Inferior parietal cortex (tissue), 1 donor: ENCODE measurements at regions not wholly inside any gene's neighbourhood (a gene's known extent, or its start where the extent isn't known, plus 50 kb on each side); places are given as distances from the start of the nearest gene placed in this dataset.

Source experiments
- DNase-seq: peaks from one replicate; pipeline ENCODE4 v3.0.0-alpha.2; 2016; ENCODE audit errors: extremely low spot score

DNA sequence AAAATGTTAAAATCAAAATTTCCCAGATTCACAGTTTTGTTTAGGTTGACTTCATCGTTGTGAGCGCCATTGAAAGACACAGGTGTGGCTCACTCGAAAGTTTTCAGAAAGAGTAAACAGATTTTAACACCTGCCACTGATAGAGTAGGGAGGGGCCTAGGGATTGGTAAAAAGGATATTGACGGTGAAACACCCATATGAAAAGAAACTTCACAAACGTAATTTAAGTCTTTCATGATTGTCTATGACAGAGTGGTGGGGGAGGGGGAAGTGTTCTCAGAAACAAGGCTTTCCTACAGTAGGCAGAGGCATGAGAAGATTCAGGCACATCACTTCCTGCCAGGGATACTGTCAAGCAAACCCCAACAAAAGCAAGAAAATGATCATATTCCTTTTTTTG lies 101.4 kb downstream of the PERP start:
- DNase-seq: no peak

DNA sequence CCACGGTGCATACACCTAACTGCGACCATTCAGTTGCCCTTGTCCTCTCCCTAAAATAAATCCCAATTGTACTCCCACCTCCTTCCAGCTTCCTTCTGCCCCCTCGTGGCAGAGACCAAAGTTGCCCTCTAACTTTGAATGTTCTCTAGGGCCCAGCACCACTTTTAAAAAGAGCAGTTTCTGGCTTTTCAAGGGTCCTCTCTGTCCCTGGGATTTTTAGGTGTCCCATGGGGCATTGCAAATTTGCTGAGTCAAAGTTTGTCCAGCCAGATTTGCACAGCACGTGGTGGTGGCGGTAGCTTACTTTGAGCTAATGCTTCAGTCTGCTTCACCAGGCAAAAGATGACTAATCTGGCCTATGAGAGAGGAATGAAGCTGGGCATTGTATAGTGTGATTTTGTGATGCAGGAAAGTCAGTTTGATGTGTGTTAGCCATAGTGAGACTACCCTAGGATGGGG lies 100.2 kb downstream of the PERP start:
- no peak for DNase-seq

DNA sequence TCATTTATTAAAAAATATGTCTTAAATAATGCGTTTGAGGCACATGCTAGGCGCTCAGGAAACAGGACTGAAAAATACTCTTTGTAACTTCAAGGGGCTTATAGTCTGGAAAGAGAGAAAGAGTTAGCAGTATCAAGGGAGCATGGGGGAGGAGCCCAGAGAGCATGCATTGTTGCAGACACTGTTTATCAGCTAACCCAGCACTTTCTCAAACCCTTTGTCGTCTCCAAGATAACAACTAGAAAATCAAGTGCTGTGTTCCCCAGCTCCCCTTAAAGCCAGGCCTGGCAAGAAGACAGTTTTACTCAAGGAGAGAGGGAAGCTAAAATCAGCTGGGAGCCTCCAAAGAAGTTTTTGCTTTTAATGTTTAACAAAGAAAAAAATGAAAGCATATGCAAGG lies 98.4 kb downstream of the PERP start:
- DNase-seq: no peak

DNA sequence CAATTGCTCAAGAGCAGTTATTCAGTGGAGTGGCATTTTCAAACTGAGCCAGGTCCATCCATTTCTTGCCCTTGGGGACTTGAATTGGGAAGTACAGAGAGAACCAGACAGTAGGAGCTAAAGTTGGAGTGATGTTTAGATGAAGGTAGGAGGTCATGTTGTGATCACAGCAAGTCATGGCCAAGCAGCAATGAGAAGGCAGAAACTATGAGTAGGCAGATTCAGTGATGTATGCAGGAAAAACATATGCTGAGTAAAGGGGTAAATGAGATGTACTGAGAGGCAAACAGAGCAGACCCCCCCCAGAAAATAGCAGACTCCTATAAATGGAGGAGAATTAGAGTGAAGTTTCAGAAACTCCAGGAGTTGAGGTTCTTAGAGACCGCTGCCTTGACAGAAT lies 95.8 kb downstream of the PERP start:
- DNase-seq: no peak

DNA sequence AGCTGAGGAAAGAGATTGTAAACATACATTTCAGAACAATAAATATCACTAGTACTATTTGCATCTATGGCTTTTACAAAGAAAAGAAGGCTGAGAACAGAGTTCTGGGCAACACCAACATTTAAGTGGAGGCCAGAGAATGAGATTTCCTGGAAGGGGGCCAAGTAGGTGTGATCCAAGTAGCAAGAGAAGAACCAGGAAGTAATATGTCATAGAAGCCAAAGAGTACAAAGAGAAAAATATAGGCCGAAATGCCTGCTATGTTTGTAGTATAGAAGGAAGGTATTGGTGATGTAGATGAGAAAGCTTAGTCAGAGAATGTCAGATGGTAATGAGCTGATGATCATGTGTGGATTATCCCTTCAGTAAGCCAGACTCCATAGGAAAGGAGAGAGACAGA lies 94.5 kb downstream of the PERP start:
- DNase-seq: no peak

DNA sequence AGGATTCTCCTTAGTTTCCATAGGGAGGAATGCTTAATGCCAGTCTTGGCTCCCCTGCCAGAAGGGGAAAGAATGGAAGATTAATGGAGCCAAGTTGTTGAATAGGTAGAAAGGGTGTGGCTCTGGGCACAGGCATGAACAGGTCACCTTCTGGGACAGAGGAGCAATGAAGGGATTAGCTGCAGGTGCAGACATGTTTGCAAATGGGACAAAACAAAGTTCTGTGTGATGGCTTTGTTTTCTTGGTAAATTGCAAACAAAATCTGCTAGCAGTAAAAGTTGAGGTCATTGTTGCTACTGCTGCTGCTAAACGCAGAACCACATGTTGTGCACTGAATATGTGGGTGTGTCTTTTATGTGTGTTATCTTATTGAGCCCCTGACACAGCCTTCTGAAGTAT lies 93.3 kb downstream of the PERP start:
- no peak for DNase-seq

DNA sequence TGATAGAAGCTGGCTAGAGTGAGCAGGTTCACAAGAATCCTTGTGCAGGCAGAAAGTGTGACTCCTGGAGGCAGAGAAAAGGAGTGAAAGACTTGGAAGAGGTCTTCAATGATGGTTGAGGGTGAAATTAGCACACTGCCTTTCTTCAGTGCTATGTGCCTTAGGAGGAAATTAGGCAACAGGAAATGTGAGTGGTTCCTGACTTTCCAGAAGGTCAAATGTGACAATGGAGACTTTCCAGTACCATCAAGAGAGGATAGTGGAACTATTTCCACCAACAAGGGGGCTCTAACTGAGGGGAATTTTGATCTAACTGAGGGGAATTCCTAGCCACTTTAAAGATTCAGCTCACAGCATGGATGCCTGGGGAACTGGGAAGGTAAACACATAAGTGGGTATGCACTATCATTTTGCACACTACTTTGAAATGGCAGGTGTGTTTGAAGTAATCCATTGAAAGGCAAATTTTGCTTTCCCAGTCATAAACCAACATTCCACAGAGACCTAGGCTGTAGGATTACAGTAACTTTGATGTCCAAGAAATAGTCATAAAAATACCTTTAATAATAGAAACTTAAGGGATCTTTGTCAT lies 90.0 kb downstream of the PERP start:
- no peak for DNase-seq

DNA sequence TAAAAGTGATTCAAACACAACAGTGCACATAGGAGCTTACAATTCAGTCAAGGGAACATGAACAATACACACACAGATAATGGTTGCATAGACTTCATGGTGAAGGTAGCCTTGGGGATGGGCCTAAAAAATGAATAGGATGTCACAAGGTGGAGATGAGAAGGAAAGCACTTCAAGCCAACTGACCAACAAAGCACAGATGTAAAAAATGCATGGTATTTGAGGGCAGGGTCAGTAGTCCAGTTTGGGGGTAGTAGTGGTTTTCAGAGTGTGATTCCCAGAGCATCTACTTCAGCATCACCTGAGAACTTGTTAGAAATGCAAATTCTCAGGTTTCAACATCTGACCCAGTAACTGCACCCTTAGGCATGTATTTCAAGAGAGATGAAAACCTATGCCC lies 88.9 kb downstream of the PERP start:
- no peak for DNase-seq

DNA sequence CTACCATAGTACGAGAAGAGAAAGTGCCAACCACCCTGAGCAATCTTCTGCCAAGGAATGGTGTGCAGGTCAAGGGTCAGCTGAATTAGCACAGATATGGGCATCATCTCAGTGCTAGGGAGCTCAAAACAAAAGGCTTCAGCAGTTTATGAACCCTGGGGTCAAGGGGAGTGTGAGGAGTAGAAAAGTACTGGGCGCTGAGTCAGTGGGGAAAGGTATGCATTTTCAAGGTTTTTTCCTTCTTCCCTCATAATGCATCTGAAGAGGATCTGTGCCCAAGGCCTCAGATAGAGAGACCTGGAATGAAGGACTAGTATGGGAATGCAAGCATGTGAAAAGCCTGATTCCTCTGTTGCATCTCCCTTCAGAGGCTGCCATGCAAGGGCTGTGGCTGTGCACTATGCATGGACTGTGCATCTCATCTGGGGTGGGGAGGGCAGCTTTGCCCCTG lies 81.7 kb downstream of the PERP start:
- DNase-seq: no peak

DNA sequence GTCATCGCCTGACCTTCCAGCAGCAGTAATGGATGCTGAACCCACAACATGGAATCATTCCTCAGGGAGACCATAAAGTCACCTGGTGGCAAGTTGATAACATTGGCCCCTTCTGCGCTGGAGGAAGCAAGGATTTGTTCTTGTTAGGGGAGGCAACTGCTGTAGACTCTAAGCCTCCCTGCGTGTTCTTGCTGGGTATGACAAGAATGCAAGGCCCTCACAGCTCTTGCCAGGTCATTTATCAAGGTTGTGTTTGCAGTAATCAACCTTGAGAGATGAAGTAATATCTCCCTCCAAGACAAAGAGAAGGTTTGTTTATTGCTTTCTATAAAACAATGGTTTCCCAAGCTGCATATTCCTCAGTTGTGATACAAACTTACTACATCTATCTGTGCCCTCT lies 80.9 kb downstream of the PERP start:
- no peak for DNase-seq

DNA sequence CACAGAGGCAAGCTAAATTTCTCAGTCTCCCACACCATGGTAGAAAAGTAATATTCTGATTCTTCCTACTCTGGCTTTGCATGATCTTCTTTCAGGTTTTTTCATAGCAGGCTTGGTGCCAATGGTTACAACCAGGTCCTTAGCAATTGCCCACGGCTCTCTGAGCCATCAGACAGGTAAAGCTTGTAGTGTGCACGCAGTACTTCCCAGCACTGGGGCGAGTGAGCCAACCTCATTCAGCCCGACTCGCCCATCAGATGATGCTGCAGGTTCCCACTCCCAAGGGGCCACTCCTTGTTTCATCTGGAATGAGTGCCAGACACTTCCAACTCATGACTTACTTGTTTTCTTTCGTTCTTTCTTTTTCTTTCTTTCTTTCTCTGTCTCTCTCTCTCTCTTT lies 78.3 kb downstream of the PERP start:
- DNase-seq: no peak

DNA sequence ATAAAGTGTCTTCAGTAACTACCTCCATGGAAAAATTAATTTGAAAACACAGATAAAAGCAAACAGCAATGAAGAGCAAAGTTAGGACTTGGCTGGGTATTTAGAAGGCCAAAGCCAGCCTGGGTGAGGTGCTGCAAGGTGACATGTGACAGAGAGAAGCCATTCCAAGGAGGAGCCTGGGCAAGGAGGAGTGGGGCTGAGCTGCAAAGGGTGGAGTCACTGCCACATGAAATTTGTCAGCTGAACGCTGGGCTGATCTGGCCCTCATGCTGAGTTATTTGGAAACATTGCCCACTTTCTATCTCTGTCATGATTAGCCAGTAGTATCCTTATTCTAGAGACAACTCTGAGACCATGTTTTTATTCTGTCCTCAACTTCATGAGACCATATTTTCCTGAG lies 76.3 kb downstream of the PERP start:
- DNase-seq: no peak

DNA sequence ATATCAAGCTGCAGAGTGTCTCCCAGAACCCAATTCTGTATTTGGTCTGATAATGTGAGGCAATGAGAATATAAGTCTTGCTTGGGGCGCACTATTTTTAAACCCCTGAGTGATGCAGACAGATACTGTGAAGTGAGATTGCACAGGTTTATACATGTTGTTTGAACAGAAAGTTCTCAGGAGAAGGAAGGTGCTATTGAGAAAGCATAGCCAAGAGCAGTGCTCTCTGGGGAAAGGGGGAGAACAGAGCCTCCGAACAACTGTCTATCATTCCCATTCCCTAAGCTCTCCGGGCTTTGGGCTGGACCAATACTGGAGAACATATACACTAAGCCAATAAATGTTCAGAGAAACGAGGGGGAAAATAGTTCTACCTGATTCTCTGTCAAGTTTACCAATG lies 75.8 kb downstream of the PERP start:
- no peak for DNase-seq

DNA sequence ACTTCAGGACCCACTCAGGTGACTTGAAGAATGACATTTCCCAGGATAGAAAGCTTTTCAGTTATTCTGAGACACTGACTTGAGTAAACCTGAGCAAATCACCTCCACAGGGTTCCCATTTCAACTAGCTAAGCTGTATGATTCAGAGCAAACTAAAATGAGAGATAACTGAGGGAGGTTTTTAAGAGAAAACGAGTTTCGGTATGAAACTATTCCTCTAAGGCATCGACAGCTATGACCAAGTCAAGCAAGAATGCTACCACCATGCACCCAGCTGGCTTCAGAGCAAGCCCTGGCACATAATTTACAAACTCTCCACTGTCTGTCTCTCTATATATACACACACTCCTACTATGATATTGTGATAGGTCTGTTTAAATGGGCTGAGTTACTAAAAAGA lies 75.4 kb downstream of the PERP start:
- DNase-seq: no peak

DNA sequence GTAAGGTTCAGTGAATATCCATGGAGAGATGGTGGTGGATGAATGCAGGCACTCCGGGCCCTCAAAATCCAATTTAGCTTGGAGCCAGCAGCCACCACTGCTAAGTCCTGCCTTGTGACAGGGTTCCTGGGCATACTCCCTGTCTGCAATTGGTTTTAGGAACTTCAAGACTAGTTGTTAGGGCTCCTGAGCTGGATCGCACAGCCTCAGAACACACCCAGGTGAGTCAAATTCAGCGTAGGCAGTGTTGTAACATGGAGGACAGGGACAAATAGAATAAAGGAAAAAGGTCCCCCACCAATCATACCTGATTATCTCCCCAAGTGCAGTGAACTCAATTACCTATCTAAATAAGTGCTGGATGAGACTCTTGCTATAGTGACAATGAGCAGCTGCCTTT lies 74.6 kb downstream of the PERP start:
- DNase-seq: no peak

DNA sequence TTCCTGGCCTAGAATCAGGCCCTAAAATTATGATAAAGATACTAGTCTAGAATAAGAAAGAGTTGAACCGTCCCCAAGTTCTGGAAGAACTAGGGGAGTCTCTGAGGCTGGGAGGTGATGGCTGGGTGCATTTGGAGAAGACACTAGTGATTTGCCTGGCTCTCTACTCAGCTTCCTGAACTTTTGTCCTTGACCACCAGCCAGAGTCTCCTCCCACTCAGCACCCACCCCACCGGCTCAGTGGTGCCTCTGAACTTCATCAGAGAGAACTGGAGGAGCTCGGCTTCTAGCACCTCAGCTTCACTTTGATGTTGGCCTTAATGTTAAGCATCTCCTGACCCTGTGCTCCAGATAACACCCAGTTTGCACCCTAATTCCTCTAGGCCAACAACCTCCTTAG lies 73.0 kb downstream of the PERP start:
- no peak for DNase-seq

DNA sequence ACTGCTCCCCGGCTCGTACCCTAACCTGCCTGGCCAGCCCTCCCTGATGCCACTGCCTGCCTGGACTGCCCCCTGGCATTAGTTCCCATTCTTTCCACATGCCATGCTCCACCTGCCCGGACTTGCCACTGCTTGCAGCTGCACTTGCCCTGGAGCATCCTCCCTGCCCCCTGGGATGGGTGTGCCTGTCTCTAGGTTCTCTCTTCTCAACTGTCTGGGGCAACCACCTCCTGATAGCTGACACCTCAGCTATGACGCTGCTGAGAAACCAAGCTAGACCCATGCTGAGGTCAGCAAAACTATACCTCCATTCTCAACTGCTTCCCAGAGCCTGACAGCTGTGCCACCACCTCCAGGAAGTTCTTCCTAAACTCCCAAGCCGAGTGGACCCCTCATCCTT lies 72.1 kb downstream of the PERP start:
- DNase-seq: no peak

DNA sequence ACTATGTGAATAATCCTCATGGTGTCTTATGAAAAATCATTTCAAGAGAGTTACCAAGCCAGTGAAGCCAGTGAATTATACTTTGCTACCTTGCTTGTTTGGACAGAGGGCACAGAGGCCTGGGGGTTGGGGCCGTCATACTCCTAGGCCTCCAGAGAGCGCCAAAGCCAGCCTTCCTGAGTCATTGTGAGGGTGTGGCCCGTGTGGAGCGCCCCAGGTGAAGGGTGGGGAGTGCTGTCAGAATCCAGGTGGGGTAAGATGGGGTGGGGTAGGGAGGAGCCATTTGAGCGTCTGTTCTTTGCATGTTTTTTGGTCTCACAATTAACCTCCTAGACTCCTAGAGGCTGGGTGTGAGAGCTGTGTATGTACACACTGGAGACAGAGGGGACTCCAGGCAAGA lies 71.1 kb downstream of the PERP start:
- DNase-seq: no peak

DNA sequence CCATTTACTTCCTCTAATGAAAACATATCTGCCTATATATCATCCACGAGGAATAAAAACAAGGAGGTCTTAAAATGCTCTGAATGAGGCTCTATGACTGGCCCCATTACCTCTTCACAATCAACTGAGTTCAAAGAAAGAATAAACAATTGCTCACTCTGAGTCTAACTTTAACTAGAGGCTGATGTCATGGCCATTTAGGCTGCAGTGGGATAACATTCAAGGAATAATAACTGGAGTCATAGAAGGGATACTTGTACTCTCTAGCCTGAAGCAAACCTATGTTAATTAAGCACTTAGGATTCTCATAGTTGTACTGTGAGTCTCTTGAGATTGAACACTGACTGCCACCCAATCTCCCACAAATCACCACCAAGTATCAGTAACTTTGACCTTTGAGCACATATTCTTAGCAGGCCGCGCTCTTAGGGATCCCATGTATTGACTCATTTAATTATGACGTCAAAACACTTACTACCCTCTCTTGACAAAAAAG lies 70.2 kb downstream of the PERP start:
- no peak for DNase-seq

DNA sequence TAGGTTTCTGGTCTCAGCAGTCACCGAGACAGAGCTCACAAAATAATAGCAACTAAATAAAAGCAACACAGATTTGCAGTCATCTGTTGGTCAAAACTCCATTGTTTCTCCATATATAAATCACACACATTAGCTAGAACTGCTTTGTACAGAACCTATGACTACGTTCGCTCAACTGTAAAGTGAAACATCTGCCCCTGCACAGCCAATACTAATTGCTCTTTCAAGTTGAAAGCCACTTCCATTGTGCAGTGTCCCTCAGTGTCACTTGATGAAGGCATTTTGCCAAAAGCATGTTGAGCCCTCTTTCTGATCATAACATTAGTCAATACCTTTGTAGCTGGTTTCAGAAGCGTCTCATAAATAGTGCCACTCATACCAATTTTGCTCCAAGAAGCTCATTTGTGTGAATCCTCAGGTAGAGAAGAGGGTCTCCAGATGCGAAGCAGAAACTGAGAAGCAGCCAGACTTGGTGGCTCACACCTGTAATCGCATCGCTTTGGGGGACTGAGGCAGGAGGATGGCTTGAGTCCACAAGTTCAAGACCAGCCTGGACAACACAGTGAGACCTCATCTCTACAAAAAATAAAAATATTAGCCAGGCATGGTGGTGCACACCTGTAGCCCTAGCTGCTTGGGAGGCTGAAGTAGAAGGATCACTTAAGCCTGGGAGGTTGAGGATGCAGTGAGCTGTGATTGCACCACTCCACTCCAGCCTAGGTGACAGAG lies 68.9 kb downstream of the PERP start:
- no peak for DNase-seq
